NCI-H748 (cell line): ENCODE measurements at regions not wholly inside any gene's neighbourhood (a gene's known extent, or its start where the extent isn't known, plus 50 kb on each side); places are given as distances from the start of the nearest gene placed in this dataset.

ENCODE experiments used
- DNase-seq: peaks from one replicate; lab custom pipeline; 2025; ENCODE audit not compliant: unreplicated experiment; lab: John Stamatoyannopoulos, UW

DNA sequence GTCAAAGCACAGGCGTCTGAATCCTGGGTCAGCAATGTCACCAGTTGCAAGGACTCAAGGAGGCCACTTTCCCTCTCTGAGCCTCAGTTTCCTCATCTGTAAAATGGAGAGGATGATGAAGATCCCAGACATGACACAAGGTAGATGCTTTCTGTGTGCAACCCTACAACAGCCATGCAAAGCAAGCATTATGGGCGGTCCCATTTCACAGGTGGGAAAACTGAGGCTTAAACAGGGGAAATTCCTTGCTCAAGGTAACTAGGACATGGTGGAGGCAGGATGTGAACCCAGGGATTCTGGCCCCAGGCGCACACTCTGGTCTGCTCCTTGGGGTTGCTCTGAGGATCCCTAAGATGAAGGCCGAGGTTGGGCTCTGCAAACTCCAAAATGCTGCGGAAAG, 311.0 kb downstream of the PTPRU start:
- no peak for DNase-seq

DNA sequence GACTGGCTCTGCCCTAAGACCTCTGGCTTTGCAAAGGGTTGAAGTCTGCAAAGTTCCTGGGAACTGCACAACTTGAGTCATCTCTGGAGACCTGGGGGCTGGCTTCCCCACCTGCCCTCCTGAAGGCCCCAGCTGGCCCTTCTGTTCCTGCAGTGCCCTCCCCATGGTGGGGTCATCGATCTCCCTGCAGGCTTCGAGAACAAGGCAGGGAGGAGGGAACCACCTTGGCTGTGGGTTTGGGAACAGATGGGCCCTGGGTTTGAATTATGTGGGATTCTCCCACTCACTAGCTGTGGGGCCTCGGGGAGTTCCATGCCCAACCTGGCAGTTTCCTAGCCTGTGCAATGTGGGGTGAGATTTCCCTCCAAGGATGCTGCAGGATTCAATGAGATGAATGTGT, 310.2 kb downstream of the PTPRU start:
- DNase-seq: no peak

DNA sequence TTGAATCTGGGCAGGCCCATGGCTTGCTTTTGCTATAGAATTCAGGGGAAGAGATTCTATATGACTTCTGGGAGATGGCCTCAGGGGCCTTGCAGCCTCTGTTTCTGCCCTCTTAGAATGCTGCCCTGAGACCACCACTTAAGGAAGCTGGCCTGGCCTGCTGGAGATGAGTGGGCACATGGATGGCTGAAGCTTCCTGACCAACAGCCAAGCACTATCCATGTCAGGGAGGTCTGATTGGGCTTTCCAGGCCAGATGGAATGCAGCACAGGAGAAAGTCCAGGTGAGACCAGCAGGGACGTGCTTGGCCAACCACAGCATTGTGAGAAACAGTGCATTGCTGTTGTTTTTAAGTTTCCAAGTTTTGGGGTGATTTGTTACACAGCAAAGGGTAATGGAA, 308.1 kb downstream of the PTPRU start:
- no peak for DNase-seq

DNA sequence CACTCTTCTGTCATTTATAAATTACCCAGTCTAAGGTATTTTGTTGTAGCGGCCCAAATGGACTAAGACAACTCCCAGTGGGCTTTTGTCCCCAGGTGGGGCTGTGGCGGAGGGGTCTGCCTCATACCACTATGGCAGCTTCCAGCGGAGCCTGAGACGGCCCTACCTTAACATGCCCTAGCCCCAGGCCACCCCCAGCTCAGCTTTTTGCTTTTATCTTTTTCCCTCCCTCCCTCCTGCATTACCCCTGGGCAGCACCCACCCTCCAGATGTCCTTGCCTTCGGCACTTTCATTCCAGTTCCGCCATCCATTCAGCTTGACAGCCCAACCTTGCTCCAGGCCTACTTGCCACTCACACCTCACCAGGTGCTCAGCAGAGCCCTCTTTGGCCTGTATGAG, 307.3 kb downstream of the PTPRU start:
- no peak for DNase-seq

DNA sequence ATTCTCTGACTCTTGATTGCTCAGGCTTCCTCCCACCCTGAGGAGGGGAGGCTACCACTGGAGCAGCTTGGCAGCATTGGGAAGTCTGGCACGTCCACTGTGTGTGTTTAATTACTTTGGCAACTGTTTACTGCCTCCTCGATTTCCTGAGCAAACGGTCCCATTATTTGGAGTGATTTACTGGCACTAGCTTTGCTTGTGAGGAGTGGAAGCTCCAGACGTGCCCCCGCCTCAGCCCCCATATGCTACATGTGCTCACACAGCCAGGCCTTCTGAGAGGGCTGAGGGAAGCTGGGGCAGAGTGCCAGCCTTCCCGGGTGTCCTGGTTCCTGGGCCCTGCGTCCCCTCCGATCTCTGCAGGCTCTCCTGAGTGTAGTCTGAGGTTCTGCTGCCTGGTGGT, 306.2 kb downstream of the PTPRU start:
- DNase-seq: peak; percentile 38

DNA sequence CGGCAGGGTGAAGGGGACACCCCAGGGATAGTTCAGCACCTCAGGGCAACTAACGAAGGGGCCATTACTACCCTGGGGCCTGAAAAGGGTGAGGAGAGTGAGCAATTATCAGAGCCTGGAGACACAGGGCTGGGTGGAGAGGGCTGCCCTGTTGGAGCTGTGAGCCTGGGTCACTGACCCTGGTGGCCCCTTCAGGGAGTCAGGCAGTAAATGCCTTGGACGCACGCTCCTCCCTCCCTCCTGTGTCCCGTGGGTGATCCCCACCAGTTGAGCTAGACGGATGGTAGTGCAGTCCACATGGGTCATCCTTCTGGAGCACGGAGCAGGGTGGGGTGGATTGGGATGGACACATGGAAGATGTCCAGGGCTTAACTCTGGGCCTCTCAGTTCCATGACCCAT, 305.3 kb downstream of the PTPRU start:
- no peak for DNase-seq

DNA sequence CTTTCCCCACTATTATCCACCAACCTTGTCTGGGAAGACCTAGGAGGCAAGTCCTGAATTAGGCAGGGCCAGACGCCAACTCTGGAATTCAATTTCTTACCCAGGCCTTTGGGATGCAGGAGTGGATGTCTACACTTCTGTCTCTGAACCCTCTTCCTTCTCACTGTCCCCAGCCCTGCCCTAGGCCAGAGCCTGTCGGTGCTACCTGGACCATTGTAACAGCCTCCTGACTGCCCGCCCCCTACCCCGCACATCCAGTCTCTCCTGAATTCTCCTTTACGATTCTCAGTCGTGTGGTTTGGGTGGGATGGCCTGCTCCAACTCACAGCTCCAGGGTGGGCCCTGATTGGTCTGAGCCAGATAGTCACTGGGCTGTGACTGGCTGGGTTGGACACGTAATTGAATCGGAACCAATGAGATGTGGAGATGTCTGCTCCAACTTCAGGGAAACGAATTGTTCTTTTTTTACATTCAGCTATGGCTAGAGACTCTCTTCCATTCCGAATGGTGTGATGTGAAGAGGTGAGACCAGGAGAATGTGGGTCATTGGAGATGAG, 304.6 kb downstream of the PTPRU start:
- no peak for DNase-seq

DNA sequence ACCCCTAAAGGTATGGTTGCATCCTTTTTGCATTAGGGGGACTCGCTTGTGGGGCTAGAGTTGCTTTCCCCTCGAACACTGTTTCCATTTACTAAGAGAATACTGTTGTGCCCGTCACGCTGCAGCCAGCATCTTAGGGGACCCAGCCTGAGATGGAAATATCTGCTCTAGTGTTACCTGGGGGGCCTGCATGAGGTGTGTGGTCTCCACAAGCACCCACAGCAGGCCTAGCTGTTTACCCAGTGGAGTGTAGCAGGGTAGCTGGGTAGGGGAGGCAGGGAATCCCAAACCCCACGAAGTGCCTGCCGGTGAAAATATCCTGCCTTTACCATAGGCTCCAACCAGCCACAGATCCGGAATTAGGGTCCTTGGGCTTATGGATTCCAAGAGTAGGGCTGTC, 303.6 kb downstream of the PTPRU start:
- DNase-seq: no peak

DNA sequence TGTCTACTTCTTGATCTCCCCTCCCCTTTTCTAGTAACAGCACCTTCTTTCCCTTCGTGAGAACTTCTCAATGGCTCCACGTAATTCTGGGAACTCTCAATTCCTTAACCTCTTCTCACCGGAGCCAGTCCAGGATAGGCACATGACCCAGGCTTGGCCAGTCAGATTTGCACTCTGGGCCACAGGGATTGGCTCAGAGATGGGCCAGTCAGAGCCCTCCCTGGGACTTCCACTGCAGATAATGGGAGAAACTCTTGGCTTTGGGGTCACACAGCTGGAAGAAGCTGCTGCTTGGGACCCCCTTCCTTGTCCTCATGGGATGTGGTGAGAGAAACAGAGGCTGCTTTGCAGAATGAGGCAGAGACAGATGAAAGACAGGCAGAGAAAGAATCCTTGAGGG, 302.3 kb downstream of the PTPRU start:
- no peak for DNase-seq

DNA sequence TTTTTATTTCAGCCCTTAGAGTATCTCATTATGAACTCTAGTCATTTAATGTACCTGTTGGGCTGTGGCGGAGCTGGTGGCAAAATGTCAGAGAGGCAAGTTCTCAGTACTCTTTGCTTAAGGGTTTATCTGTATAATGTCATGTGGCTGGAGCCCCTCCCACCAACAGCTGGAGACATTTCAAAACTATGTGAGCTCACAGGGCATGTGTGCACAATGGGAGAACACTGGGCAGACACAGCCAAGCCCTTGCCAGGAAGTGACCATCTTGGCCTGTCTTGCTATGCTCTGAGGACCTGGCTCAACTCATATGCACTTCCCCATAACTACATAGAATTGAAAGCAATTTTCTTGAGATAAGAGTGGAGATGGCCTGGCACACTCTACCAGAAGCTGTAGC, 296.4 kb downstream of the PTPRU start:
- DNase-seq: no peak

DNA sequence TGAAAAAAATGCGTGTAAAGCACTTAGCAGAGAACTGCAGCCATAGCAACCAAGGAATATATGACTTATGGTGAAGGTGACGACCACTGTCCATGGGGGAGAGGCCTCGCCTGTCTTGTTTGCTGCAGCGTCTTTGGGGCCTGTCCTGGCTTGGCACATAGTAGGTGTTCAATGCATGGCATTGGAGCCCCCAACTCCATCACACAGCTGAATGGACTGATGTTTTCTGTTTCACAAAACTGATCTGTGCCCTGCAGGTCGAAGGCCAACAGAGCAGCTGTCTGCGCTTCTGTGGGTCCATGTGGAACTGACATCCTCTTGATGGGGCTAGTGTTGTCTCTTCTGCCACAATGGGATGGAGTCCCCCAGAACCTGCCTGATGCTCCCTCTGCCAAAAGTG, 296.0 kb downstream of the PTPRU start:
- DNase-seq: no peak

DNA sequence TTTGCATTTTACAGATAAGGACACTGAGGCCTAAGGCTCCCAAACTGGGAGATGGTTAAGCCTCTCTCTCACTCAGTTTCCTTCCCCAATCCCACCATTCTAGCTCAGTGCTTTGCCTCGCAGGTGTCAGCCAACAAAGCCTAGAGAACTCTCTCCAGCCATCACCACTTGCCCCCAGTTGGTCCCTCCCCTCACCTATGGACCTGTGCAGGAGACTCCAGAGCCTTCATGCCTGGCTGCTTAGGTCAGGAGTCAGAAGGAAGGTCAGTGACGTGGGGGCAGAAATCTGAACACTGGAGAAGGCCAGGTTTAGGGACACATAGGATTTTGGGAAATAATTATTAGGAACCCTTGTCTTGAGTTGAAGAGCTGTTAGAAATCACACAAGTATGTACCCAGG, 295.3 kb downstream of the PTPRU start:
- DNase-seq: no peak

DNA sequence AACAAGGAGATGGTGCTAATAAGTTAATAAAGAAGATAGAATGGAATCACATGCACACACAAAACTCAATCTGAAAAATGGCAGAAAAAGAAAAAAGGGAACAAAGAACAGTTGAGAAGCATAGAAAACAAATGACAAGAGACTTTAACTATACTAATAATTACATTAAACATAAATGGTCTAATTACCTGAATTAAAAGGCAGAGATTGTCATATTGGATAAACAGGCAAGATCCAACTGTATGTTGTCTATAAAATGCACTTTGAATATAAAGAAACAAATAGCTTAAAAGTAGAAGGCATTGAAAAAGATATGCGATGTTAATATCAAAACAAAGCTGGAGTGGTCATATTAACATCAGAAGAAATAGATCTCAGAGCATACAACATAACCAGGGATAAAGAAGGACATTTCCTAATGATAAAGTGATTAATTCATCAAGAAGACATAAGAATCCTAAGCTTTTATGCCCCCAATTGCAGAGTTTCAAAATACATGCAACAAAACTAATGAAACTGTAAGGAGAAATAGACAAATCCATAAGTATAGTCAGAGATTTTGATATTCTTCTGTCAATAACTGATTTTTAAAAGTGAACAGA, 293.5 kb downstream of the PTPRU start:
- DNase-seq: no peak

DNA sequence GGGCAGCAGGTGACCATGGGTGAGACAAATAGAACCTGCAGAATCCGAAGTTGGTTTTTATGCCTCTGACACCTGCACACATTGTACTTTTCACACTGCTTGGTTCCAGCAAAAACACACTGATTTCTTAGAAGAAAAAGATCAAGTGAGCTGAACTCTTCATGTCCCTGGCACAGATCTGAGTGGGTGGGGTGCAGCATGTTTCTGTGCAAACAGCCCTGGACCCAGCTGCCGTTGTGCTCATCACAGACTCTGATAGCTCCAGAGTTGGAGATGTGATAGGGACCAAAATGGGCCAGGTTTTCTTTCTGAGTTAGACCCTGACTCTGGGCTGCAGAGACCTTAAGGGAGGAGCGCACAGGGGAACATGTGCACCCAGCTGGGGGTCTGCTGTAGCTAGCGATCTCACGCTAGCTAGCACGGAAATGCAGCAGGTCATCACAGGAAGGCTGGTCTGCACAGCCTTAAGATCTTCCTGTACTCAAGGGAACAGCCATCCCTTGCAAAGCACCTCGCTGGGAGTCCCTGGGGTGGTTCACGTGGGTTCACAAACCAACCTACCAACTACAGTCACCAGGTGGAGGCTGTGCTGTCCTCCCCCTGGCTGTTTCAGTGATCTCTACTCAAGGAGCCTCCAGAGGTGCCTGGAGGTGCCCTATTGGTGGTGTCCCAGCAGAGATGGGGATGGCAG, 291.1 kb downstream of the PTPRU start:
- DNase-seq: no peak

DNA sequence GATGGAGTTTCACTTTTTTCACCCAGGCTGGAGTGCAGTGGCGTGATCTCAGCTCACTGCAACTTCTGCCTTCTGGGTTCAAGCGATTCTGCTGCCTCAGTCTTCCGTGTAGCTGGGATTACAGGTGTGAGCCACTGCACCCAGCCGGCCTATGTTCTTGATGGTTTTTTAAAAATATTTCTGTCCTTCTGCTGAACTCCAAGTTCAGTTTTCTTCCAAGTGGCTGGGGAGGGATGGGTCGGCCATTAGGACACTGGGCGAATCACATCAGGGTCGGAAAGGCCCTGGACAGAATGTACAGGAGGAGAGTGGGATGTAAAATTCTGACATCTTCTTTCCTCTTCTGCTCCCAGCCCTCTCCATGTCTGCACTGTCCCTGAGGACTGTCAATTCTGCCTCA, 289.6 kb downstream of the PTPRU start:
- no peak for DNase-seq

DNA sequence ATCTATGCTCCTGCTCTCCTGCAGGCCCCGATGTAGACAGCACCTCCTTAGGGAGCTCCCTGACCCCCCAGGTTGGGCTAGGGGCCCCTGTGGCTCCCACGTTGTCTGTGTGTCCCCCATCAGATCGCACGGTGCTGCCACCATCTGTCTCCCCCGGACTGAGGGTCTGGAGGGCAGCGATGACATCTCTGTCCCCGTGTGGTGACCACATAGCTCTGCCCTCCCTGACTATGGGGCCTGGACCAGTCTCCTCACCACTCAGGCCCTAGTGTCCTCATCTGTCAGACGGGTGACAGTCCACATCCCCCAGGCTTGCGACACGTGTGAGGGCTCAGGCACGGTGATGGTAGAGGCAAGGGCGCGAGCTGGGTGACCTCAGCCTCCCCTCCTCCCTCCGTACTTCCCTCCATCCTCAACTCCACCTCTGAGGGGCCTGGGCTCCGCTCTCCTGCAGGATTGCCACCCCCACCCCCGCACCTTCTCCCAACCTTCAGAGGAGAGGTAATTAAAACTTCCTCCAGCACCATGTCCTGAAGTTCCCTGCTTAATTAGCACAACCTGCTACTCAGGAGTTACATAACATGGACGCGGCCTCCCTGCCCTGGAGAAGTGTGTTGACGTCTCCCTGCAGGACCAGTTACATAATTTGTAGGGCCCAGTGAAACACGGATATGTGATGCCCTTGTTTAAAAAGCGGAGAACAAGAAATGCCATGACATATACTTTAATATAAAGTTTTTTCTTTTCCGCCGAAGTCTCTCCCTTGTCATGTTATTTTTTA, 288.2 kb downstream of the PTPRU start:
- no peak for DNase-seq

DNA sequence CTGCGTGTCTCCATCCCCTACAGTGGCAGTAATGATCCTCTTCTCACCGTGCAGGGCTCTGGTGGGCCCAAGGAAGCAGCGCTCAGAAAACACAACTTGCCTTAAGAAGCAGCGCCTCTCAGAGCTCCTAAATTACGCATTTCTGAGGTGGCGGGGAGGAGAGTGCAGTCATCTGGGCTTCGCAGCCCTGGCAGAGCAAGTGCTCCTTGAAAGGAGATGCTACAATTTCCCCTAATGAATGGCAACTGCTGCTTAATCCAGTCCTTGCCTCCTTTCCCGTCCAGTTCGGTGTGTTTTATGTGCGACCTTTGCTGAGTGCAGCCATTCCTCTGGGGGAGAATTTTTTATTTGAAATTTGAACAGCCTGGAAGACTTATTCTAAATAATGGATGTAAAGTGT, 287.3 kb downstream of the PTPRU start:
- DNase-seq: no peak

DNA sequence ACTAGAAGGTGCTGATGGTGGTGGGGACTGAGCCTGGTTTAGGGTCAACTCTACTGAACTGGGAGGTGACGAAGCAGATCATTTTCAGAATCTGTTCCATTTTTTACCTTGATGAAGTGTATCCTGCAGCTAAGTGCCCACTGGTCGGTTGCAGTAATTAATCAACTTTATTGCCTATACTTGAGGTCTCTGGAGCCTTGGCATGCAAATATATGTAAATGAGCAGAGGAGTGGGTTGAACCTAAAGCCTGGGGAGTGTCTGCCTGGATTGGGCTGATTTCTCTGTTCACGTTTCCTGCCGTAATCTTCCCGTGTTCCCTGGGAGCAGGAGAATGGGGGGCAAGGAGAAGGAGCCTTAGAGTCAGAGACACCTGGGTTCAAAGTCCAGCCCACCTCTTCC, 286.8 kb downstream of the PTPRU start:
- no peak for DNase-seq

DNA sequence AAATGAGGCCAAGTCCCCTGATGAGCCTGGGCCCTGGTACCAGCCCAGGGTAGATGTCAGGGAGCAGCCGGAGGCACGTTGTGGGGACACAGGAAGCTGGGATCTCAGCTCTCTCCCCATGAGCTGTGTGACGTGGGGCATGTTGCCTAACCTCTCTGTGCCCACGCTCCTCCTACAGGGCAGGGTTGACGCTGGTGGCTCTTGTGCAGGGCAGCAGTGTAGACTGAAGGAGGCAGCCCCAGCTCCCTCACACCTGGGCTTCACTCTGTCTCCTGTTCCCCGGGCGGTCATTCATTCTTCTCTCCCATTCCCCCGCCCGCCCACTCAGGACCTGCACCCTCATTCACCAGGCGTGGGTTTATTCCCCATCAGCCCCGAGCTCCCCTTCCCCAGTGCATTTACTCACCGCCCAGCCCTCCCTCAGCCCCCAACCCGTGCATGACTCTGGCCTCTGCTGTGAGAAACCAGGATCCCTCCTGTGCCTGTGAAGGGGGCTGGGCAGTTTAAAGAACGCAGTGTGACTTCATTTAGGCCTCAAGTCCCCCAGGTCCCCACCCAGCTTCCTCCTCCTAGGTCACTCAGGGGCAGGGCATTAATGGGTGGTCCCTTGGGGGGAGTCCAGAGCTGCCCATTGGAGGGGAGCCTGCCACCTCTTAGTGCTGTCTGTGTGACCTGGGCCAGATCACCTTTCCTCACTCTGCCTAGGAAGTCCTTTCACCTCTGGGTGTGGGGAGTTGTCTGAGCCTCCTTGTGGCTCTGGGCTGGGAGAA, 285.7 kb downstream of the PTPRU start:
- no peak for DNase-seq

DNA sequence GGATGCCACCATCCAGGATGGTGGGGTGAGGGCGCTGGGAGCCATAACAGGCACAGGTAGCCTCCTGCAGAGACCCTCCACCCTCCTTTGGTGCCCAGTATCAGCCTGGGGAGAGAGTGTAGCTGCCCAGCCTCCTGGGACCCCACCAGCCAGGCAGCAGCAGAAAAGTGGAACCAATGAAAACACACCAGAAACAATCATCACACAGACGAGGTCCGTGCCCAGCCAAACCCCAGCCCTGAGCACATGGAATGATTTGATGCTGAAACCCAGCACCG, 285.1 kb downstream of the PTPRU start:
- DNase-seq: no peak

DNA sequence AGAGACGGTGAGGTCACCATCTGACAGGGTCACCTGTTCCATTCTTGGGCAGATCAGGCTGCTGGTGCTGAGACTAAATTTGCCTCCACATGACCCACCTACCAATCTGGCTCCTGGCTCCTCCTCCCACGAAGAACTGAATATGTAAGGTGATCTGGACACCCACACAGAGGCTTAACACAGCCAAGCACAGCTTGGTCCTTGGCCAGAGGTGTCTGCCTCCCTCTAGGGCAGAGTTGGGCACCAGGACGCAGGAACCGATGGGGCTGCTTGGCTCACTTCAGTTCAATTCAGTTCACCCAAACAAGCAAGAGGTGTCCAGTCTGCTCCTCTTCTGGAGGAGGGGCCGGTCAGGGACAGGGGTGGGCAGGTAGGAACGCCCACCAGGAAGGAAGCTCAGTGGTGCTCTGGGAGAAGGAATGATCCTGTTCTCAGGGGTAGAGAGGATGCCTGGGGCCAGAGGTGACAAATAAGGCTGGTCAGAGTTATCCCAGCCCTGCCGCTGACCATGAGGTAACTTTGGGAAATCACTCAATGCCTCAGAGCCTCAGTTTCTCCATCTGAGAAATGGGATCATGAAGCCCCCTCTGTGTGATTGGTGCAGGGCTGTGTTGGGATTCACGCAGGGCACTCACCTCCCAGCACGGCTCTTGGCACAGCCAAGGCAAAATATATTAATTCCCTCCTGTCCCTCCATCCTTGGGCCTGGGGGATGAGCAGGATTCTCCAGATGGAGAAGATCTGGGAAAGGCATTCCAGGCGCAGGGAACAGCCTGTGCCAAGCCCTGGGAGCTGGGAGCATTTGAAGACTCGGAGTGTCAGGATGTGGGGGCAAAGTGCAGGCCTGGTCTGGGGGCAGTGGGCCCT, 284.5 kb downstream of the PTPRU start:
- DNase-seq: no peak
